ENCODE measurements at regions not wholly inside any gene's neighbourhood (a gene's known extent, or its start where the extent isn't known, plus 50 kb on each side); places are given as distances from the start of the nearest gene placed in this dataset.

DNA sequence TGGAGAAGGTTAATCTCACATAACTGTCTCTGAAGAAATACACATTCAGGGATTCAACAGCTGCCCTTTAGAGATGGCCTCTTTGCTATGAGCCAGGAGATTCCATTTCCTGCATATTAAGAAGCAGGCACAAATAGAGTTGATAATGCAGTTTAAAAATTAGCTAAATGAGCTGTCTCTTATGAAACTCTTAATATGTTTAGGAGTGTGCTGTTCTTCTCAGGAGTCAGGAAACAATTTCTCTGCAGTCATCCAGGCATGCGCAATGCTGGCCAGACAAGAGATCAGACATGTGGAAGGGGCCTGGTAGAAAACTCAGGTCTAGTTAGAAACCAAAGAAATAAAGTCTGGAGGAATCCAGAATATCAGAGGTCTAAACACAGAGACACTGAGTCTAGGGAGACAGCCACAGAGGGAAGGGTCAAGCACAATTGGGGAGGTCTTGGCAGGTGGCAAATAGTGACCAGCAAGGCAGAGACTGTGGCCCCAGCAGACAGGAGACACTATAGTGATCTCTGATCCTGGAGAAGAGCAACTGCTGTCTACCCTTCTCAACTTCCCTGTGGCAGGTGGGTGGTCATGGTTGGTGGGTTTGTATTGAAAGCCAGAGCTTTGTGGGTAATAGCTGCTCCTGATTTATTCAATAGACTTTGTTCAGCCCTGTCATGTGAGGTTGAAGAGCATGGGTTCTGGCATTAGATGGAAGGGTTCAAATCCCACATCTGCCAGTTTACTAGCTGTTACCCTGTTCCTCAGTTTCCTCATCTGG, 185.8 kb upstream of the RMST start:
- no peak for DNase-seq

DNA sequence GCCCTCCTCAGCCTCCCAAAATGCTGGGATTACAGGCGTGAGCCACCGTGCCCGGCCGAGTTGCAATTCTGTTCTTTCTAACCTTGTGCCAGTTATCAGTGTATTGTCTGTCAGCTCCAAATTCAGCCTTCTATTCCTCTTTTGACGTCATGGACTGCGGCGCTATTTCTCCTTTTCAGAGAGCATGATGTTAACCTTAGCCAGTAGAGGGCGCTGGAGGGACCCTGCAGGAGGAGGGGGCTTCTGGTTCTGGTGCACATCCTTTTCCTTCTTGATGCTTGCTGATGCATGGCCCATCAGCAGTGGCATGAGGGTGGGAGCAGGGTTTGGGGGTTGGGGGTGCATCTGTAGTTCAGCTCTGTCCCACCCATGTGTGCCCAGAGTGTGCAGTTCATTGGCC, 179.3 kb upstream of the RMST start:
- DNase-seq, result no peak

DNA sequence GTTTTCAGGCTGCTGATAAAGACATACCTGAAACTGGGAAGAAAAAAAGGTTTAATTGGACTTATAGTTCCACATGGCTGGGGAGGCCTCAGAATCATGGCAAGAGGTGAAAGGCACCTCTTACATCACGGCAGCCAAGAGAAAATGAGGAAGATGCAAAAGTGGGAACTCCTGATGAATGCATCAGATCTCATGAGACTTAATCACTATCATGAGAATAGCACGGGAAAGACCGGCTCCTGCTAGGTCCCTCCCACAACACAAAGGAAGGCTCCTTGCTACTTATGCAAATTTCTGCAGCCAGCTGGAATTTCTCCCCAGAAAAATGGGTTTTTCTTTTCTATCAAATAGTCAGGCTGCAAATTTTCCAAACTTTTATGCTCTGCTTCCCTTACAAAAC, 174.1 kb upstream of the RMST start:
- no peak for DNase-seq

GRCh38 chr12:97292588-97292987, 170.0 kb upstream of the RMST start:
- DNase-seq, result no peak

GRCh38 chr12:97293541-97293940, 169.1 kb upstream of the RMST start:
- no peak for DNase-seq

DNA sequence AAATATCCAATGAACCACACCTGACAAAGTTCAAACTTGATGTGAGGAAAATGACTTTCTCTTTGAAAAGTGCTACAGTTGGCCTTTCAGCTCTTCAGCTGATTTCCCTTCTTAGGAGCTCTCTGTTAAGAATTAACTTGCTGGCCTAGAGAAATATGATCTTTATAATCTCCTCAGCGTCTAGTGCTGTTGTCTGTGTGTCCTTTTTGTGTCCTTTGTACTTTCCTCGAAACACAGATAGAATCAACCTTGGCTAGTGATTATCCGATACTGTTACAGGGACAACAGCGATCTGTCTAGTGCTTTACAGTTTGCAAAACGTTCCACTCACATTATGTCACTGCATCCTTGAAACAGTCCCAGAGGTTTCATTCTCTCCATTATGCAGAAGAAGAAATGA, 162.8 kb upstream of the RMST start:
- DNase-seq, result no peak

- DNase-seq, result no peak
Observed at GRCh38 chr12:97300431-97300830, 162.2 kb upstream of the RMST start.

DNA sequence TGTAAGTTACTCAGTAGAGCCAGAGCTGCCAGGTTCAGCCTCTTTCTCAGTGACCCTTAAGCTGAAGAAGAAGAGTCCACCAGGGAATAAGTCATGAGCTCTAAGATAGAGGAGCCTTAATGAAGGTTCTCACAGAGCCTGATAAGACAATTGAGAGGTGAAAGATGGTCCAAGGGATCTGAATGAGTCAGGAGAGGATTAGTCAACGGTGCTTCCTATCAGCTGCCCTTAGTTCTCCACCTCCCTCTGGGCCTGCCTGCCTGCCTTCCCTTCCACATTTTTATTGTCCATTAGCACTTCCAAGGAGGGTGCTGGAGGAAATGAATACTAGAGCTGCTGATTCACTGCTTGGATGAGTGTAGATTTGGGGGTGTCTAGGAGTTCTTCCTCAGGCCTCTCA, 161.7 kb upstream of the RMST start:
- no peak for DNase-seq

DNA sequence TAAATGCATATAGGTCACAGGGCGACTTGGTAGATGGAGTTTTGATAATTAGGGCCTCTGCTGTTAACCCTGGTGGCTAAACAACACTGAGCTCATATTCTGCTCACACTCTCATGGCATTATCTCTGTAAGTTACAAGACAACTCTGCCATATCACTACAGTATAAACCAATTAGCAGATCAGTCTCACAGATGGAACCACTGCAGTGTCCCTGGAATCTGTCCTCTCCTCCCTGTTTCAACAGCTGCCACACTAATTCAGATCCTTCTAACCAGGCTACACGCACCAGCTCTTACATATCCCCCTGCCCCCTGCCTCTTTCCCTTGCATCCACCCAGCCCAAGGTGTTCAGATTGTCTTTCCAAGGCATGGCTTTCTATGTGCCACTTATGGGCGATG, 161.0 kb upstream of the RMST start:
- DNase-seq, result no peak

DNA sequence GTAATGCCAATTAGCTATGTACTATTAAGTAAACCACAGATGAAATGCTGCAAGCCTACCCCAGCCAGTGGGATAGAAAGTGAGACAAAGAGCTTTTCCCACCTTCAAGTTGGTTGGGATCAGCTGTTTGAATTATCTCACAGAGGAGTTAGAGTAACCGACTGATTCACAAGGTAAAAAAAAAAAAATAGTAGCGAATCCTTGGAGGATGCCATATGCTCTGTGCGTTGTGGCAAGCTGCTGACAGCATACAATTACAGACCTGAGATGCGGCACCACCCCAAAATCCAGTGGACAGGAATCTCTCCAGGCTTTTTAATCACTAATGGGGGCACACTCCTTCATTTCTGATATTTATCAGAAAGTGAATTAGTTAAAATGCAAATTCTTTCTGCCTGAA, 157.0 kb upstream of the RMST start:
- no peak for DNase-seq

DNA sequence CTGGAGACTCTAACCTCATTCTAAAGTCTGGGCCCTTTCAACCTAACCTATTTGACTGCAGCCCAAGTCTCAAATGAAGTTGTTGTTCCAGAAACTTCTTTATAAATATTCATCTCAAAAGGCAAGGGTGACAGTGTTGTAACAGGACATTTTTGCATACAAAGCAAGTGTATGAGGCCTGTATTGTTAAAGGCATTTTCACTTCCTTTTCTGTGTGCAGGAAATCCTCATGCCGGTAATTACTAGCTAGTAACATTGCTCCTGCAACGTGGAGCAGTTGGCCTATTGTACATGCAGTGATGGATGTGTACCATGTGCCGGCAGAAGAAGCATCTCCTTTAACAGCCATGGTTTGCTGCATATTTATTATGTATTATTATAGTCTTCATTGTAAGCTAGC, 156.5 kb upstream of the RMST start:
- no peak for DNase-seq

- no peak for DNase-seq
Observed at GRCh38 chr12:97308576-97309198, 153.9 kb upstream of the RMST start.

GRCh38 chr12:97309921-97310320, 152.7 kb upstream of the RMST start:
- DNase-seq, result no peak

- DNase-seq, result no peak
Observed at GRCh38 chr12:97312570-97313135, 150.0 kb upstream of the RMST start.

DNA sequence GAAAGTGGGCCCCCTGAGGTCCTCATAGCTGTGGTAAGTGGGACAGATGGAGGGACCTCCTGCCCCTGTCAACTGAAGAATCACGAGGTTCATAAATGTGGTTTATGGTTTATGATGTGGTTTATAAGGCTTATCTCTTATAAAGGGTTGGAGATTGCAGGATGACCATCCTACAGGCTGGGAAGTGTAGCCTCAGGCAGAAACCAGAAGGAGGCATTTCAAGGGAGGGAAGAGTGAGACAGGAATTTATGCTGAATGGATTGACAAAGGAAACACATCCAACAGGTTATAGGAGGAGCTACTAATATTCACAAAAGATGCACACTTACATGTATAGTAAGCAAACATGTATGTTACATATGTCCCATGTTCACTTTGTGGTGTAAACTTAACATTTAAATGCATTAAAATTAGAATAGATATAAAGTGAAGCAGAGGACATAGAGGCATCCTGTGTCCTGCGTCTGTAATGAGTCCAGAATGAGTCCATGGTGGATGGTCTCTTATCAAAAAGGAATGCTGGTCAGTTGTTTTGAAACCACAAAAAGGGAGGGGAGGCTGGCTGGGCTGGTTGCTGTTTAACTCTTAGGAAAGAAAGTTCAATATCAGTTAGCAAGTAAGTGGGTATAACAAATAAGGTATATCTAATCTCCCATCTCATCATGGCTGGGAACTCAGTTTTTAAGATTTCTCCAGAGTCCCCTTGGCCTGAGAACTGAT, 149.0 kb upstream of the RMST start:
- DNase-seq, result no peak

GRCh38 chr12:97316321-97316720, 146.3 kb upstream of the RMST start:
- no peak for DNase-seq

- no peak for DNase-seq
Observed at GRCh38 chr12:97321621-97322020, 141.0 kb upstream of the RMST start.

- DNase-seq, result no peak
Observed at GRCh38 chr12:97322388-97322787, 140.2 kb upstream of the RMST start.

- DNase-seq, result no peak
Observed at GRCh38 chr12:97323154-97323553, 139.4 kb upstream of the RMST start.

GRCh38 chr12:97324471-97324870, 138.1 kb upstream of the RMST start:
- DNase-seq, result no peak

DNA sequence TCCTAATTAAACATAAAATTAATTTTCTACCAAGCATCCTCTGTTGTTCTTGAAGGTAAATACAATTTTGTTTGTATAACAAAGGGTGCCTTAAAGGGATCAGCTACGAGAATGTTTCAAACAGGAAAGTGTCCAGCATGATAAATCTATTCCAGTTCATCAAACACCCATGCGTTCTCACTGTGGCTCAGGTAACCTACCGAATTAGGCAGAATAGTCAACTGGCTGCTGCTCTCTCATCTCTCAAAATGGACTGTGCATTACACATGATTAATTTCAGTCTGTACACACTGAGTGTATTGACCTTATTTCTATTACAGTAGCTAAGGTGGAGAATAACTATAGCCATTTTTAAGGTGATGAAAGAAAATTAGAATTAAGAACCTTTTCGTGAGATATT, 127.5 kb upstream of the RMST start:
- DNase-seq, result no peak

- DNase-seq, result no peak
Observed at GRCh38 chr12:97336900-97337751, 125.5 kb upstream of the RMST start.

- DNase-seq, result no peak
Observed at GRCh38 chr12:97342130-97342529, 120.5 kb upstream of the RMST start.

Measured in CD4-positive, alpha-beta T cell treated with Interferon gamma for 1 hour (primary cell).